Mesendoderm (in vitro differentiated cells): ENCODE measurements at regions not wholly inside any gene's neighbourhood (a gene's known extent, or its start where the extent isn't known, plus 50 kb on each side); places are given as distances from the start of the nearest gene placed in this dataset.

Experiments
- DNase-seq: peaks from one replicate; pipeline ENCODE4 v3.0.0; 2013
- H2AK5ac ChIP-seq: 2 replicates; pipeline ENCODE4 v1.6.1; 2013; ENCODE audit warnings: low read length, inconsistent platforms
- H2BK120ac ChIP-seq: 2 replicates; pipeline ENCODE4 v1.6.1; 2013; ENCODE audit warnings: low read depth, mild to moderate bottlenecking, low read length, moderate library complexity, mixed read lengths
- H2BK15ac ChIP-seq: replicated peaks from 2 replicates; pipeline ENCODE4 v1.6.1; 2013; ENCODE audit warnings: low read depth, mild to moderate bottlenecking, moderate library complexity
- H2BK5ac ChIP-seq: 2 replicates; pipeline ENCODE4 v1.6.1; 2013; ENCODE audit warnings: low read length, inconsistent platforms
- H3K18ac ChIP-seq: 2 replicates; pipeline ENCODE4 v1.6.1; 2013; ENCODE audit warnings: mild to moderate bottlenecking, low read length, mixed read lengths
- H3K23ac ChIP-seq: one replicate; pipeline ENCODE4 v1.6.1; 2013; ENCODE audit warnings: low read length
- H3K27ac ChIP-seq: 2 replicates; pipeline ENCODE4 v1.5.1; 2013; ENCODE audit warnings: low read depth, mild to moderate bottlenecking, inconsistent platforms, low read length, moderate library complexity
- H3K27me3 ChIP-seq: 2 replicates; pipeline ENCODE4 v1.6.1; 2013; ENCODE audit warnings: low read length, control low read depth, mild to moderate bottlenecking, inconsistent platforms; ENCODE audit not compliant: insufficient read depth, poor library complexity
- H3K36me3 ChIP-seq: 2 replicates; pipeline ENCODE4 v1.6.1; 2013; ENCODE audit warnings: low read length, inconsistent platforms; ENCODE audit not compliant: control insufficient read depth, insufficient read depth
- H3K4ac ChIP-seq: one replicate; pipeline ENCODE4 v1.6.1; 2013; ENCODE audit warnings: low read depth, mild to moderate bottlenecking, low read length, moderate library complexity
- H3K4me1 ChIP-seq: 2 replicates; pipeline ENCODE4 v1.6.1; 2013; ENCODE audit warnings: low read depth, low read length, inconsistent platforms; ENCODE audit not compliant: control insufficient read depth
- H3K4me2 ChIP-seq: 2 replicates; pipeline ENCODE4 v1.6.1; 2013; ENCODE audit warnings: low read length
- H3K4me3 ChIP-seq: 2 replicates; pipeline ENCODE4 v1.5.1; 2013; ENCODE audit warnings: mild to moderate bottlenecking, low read length
- H3K56ac ChIP-seq: one replicate; pipeline ENCODE4 v1.6.1; 2013; ENCODE audit warnings: low read length
- H3K79me1 ChIP-seq: 2 replicates; pipeline ENCODE4 v1.6.1; 2013; ENCODE audit warnings: low read length, inconsistent platforms
- H3K79me2 ChIP-seq: 2 replicates; pipeline ENCODE4 v1.6.1; 2013; ENCODE audit warnings: mild to moderate bottlenecking, low read length; ENCODE audit not compliant: control insufficient read depth, insufficient read depth
- H3K9ac ChIP-seq: 2 replicates; pipeline ENCODE4 v1.6.1; 2013; ENCODE audit warnings: low read length, inconsistent platforms
- H4K5ac ChIP-seq: one replicate; pipeline ENCODE4 v1.6.1; 2013; ENCODE audit warnings: low read length
- H4K8ac ChIP-seq: one replicate; pipeline ENCODE4 v1.6.1; 2013; ENCODE audit warnings: low read depth, mild to moderate bottlenecking, control low read depth, low read length, moderate library complexity
- WGBS: extraction: QIAGEN DNeasy Blood & Tissue Kit; methylation state at CpG from one replicate; pipeline ENCODE4 v1.1.7; 2013; ENCODE audit warnings: low lambda C conversion rate, missing lambda C conversion rate; ENCODE audit not compliant: insufficient coverage; ENCODE audit errors: extremely low coverage; 5-methylcytosine and 5-hydroxymethylcytosine counted together

- no peak overlapping the region for H3K4me2 ChIP-seq
- H3K4ac ChIP-seq: no peak overlapping the region
- no peaks in the 10 kb centered on the region for H3K36me3 ChIP-seq
- no CpG with 5 or more reads among the region's 1 CpG for WGBS
- no peaks in the 10 kb centered on the region for H3K27me3 ChIP-seq
- H3K9ac ChIP-seq: no peak overlapping the region
- H3K18ac ChIP-seq: no peak overlapping the region
- H2BK120ac ChIP-seq: no peak overlapping the region
- DNase-seq: no peak
- H3K79me2 ChIP-seq: no peaks in the 10 kb centered on the region
- no peak overlapping the region for H3K56ac ChIP-seq
- no peak overlapping the region for H4K8ac ChIP-seq
- H3K4me1 ChIP-seq: no peaks in the 10 kb centered on the region
- H3K23ac ChIP-seq: no peak overlapping the region
- no peak overlapping the region for H3K4me3 ChIP-seq
- H2BK15ac ChIP-seq: no peak overlapping the region
- no peaks in the 10 kb centered on the region for H3K79me1 ChIP-seq
- H4K5ac ChIP-seq: no peak overlapping the region
- no peak overlapping the region for H2BK5ac ChIP-seq
- H2AK5ac ChIP-seq: no peak overlapping the region
- H3K27ac ChIP-seq: no peak overlapping the region
Measured at GRCh38 chr2:104493698-104494097, 360.2 kb upstream of the POU3F3 start.

- no CpG with 5 or more reads among the region's 6 CpGs for WGBS
- Histone ChIP-seq H3K18ac (no peak overlapping the region), H3K27ac (no peak overlapping the region), H3K56ac (no peak overlapping the region), H3K4me2 (no peak overlapping the region), H3K27me3 (no peaks in the 10 kb centered on the region), H3K4me3 (no peak overlapping the region), H3K79me1 (no peaks in the 10 kb centered on the region), H3K23ac (no peak overlapping the region), H4K8ac (no peak overlapping the region), H3K4me1 (no peaks in the 10 kb centered on the region), H4K5ac (no peak overlapping the region), H3K9ac (no peak overlapping the region), H2BK15ac (no peak overlapping the region), H3K79me2 (no peaks in the 10 kb centered on the region), H3K36me3 (no peaks in the 10 kb centered on the region), H3K4ac (no peak overlapping the region), H2BK120ac (no peak overlapping the region), H2AK5ac (no peak overlapping the region), H2BK5ac (no peak overlapping the region)
- no peak for DNase-seq
Measured at GRCh38 chr2:104501342-104501741, 352.6 kb upstream of the POU3F3 start.

GRCh38 chr2:104501929-104502328 is 352.0 kb upstream of the POU3F3 start:
- Histone ChIP-seq H3K4me3 (no peak overlapping the region), H2BK120ac (no peak overlapping the region), H2BK15ac (no peak overlapping the region), H3K4me2 (no peak overlapping the region), H3K27me3 (no peaks in the 10 kb centered on the region), H3K18ac (no peak overlapping the region), H4K5ac (no peak overlapping the region), H3K23ac (no peak overlapping the region), H3K4ac (no peak overlapping the region), H4K8ac (no peak overlapping the region), H3K79me2 (no peaks in the 10 kb centered on the region), H2AK5ac (no peak overlapping the region), H2BK5ac (no peak overlapping the region), H3K27ac (no peak overlapping the region), H3K9ac (no peak overlapping the region), H3K56ac (no peak overlapping the region), H3K36me3 (no peaks in the 10 kb centered on the region), H3K4me1 (no peaks in the 10 kb centered on the region), H3K79me1 (no peaks in the 10 kb centered on the region)
- no peak for DNase-seq
- WGBS: no CpG with 5 or more reads among the region's 14 CpGs

GRCh38 chr2:104502901-104503300 is 351.0 kb upstream of the POU3F3 start:
- Histone ChIP-seq H2AK5ac (no peak overlapping the region), H3K4me1 (no peaks in the 10 kb centered on the region), H3K4ac (no peak overlapping the region), H2BK5ac (no peak overlapping the region), H3K23ac (no peak overlapping the region), H3K4me2 (no peak overlapping the region), H3K27me3 (no peaks in the 10 kb centered on the region), H4K5ac (no peak overlapping the region), H3K9ac (no peak overlapping the region), H3K4me3 (no peak overlapping the region), H2BK120ac (no peak overlapping the region), H3K79me2 (no peaks in the 10 kb centered on the region), H2BK15ac (no peak overlapping the region), H3K36me3 (no peaks in the 10 kb centered on the region), H3K18ac (no peak overlapping the region), H3K79me1 (no peaks in the 10 kb centered on the region), H3K27ac (no peak overlapping the region), H3K56ac (no peak overlapping the region), H4K8ac (no peak overlapping the region)
- no CpG with 5 or more reads among the region's 7 CpGs for WGBS
- DNase-seq: no peak

DNA sequence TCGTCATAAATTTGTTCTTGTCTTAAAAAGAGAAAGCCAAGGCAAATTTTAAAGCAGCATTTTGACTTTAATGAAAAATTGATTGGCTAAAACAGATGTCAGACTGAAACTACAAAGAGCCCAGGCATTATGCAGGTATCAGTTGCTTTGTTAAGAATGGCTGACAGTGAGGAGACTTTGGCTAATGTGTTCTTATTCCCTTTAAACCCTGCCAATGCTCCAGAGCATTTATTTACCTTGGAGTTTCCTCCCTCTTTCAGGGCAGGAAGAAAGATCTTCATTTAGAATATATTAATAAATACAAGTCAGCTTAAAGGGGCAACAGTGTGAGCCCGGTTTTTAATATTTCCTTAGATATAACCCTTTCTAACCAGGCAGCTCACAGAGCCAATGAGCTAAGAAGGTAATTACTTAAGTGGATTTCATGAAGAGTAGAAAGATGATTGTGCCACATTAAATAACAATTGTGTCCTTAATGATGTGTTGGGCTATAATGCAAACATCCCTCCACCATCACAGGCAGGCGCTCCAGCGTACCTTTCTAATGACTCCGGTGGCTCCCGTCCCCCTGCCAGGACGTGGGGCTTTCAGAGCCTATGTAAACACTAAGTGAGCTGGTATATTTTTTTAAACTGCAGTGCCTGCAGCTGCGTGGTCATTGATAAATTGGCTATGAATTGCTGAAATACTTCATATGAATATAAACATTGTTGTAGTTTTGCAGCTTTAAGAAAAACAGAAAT is 349.4 kb upstream of the POU3F3 start:
- Histone ChIP-seq H3K79me2 (no peaks in the 10 kb centered on the region), H4K5ac (no peak overlapping the region), H3K4me2 (no peak overlapping the region), H4K8ac (no peak overlapping the region), H2AK5ac (no peak overlapping the region), H3K23ac (no peak overlapping the region), H3K9ac (no peak overlapping the region), H3K56ac (no peak overlapping the region), H3K27ac (no peak overlapping the region), H2BK5ac (no peak overlapping the region), H3K4ac (no peak overlapping the region), H3K18ac (no peak overlapping the region), H3K27me3 (no peaks in the 10 kb centered on the region), H3K79me1 (no peaks in the 10 kb centered on the region), H2BK15ac (no peak overlapping the region), H3K4me3 (no peak overlapping the region), H3K36me3 (no peaks in the 10 kb centered on the region), H2BK120ac (no peak overlapping the region), H3K4me1 (no peaks in the 10 kb centered on the region)
- no CpG with 5 or more reads among the region's 8 CpGs for WGBS
- DNase-seq: no peak

DNA sequence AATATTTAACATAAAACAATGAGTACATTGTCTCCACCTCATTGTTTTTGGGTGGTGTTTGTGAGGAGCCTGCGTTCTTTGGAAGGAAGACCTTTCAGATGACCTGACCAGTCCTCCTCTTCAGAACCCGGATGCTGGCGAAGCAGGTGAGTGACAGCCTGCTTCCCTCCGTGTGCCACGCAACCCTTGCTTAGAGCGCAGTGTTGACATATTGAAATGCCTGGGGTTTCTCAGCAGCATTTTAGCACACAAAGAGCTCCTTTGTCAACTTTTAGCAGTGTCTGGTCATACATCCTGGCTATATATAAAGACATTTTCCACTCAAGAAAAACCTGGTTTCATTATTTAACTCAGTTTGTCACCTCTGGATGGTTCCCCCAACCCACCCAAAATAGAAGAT is 335.7 kb upstream of the POU3F3 start:
- H2BK5ac ChIP-seq: no peak overlapping the region
- H3K4me1 ChIP-seq: no peaks in the 10 kb centered on the region
- no peak overlapping the region for H3K9ac ChIP-seq
- no peak overlapping the region for H3K23ac ChIP-seq
- no peaks in the 10 kb centered on the region for H3K36me3 ChIP-seq
- no peak overlapping the region for H3K56ac ChIP-seq
- H3K27ac ChIP-seq: no peak overlapping the region
- H3K79me1 ChIP-seq: no peaks in the 10 kb centered on the region
- H4K8ac ChIP-seq: no peak overlapping the region
- H2BK120ac ChIP-seq: no peak overlapping the region
- H3K18ac ChIP-seq: no peak overlapping the region
- H3K27me3 ChIP-seq: no peaks in the 10 kb centered on the region
- no peak overlapping the region for H3K4me2 ChIP-seq
- H3K4ac ChIP-seq: no peak overlapping the region
- no CpG with 5 or more reads among the region's 6 CpGs for WGBS
- no peak for DNase-seq
- no peaks in the 10 kb centered on the region for H3K79me2 ChIP-seq
- H2BK15ac ChIP-seq: no peak overlapping the region
- no peak overlapping the region for H3K4me3 ChIP-seq
- no peak overlapping the region for H2AK5ac ChIP-seq
- no peak overlapping the region for H4K5ac ChIP-seq
